Body of pancreas (tissue), 4 donors: ENCODE measurements at regions not wholly inside any gene's neighbourhood (a gene's known extent, or its start where the extent isn't known, plus 50 kb on each side); places are given as distances from the start of the nearest gene placed in this dataset.

Source experiments
- ATAC-seq: fragments of 150-250 bp; one replicate; pipeline ENCODE4 v1.9.1; 2016
- DNase-seq, 4 donors: peaks; one replicate each; pipeline ENCODE4 v3.0.0-alpha.2; 2019
- H3K27ac ChIP-seq, 4 donors: fragments of 200-600 bp; sonication (generic); 1 replicate in 3 of 4; 2 replicates in 1 of 4; pipeline versions ENCODE4 v1.5.1 to v1.6.1; 2016 to 2019; ENCODE audit warnings: mild to moderate bottlenecking in 1 of 4, mixed read lengths in 1 of 4, moderate library complexity in 1 of 4
- H3K27me3 ChIP-seq, 2 donors: fragments of 200-600 bp; sonication (generic); one replicate each; pipeline ENCODE4 v1.6.0; 2016; ENCODE audit warnings: mild to moderate bottlenecking in 1 of 2
- H3K36me3 ChIP-seq, 2 donors: fragments of 200-600 bp; sonication (generic); replicated peaks in 1 of 2; 2 replicates each; pipeline ENCODE4 v1.5.1; 2016; ENCODE audit warnings: low read depth in 2 of 2; ENCODE audit not compliant: insufficient read depth in 1 of 2
- H3K4me1 ChIP-seq: fragments of 200-600 bp; sonication (generic); one replicate; pipeline ENCODE4 v1.6.0; 2016
- H3K4me3 ChIP-seq, 2 donors: fragments of 200-600 bp; sonication (generic); 1 replicate in 1 of 2; 2 replicates in 1 of 2; pipeline ENCODE4 v1.5.1; 2016 to 2019
- H3K9me3 ChIP-seq, 3 donors: fragments of 200-600 bp; sonication (generic); 1 replicate in 2 of 3; 2 replicates in 1 of 3; pipeline ENCODE4 v1.5.1; 2016
- POLR2A ChIP-seq, 3 donors: fragments of 450-650 bp; IDR thresholded peaks; one replicate each; pipeline ENCODE4 v1.6.1; 2016; ENCODE audit warnings: antibody characterized with exemption in 3 of 3, mild to moderate bottlenecking in 2 of 3
- whole genome bisulfite sequencing, 2 donors: methylation state at CpG; one replicate each; pipeline ENCODE4 v1.1.5; 2017; 5-methylcytosine and 5-hydroxymethylcytosine counted together
- intact Hi-C: fragments of 100-400 bp; cut with DNase I; formaldehyde crosslinking; loops from one replicate; pipeline ENCODE4 v1.15.1; 2023
- TF ChIP-seq, protein P1 (sequence below), 7 experiments: fragments of 450-650 bp in 4 of 7; fragments of 200-600 bp in 3 of 7; sonication (generic) in 3 of 7; IDR thresholded peaks; one replicate each; pipeline ENCODE4 v1.5.1; 2016 to 2019; ENCODE audit warnings: antibody characterized with exemption in 7 of 7

DNA sequence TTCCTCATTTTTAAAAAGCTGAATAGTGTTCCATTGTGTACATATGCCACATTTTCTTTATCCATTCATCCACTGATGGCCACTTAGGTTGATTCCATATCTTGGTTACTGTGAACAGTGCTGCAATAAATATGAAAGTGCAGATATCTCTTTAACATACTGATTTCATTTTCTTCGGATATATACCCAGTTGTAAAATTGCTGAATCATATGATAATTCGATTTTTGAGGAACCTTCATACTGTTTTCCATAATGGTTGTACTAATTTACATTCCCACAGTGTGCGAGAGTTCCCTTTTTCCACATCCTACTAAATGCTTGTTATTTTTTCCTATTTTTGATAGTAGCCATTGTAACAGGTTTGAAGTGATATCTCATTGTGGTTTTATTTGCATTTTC, 263.2 kb downstream of the STK31 start:
- DNase-seq (no peak), ATAC-seq (no peak)
- TF ChIP-seq, protein P1, sequence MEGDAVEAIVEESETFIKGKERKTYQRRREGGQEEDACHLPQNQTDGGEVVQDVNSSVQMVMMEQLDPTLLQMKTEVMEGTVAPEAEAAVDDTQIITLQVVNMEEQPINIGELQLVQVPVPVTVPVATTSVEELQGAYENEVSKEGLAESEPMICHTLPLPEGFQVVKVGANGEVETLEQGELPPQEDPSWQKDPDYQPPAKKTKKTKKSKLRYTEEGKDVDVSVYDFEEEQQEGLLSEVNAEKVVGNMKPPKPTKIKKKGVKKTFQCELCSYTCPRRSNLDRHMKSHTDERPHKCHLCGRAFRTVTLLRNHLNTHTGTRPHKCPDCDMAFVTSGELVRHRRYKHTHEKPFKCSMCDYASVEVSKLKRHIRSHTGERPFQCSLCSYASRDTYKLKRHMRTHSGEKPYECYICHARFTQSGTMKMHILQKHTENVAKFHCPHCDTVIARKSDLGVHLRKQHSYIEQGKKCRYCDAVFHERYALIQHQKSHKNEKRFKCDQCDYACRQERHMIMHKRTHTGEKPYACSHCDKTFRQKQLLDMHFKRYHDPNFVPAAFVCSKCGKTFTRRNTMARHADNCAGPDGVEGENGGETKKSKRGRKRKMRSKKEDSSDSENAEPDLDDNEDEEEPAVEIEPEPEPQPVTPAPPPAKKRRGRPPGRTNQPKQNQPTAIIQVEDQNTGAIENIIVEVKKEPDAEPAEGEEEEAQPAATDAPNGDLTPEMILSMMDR (IDR thresholded peaks at IDR 0.05), result no peak
- TF ChIP-seq POLR2A (IDR thresholded peaks at IDR 0.05), result no peak
- H3K4me3 ChIP-seq, result no peak overlapping the region
- no peaks in the 10 kb centered on the region for H3K4me1 ChIP-seq
- H3K27me3 ChIP-seq, result no peaks in the 10 kb centered on the region
- WGBS, 2 donors, result 54 to 68% methylated on average over 3 of the region's 3 CpGs
- H3K36me3 ChIP-seq, result no peaks in the 10 kb centered on the region
- intact Hi-C loops, result no loop called here
- H3K27ac ChIP-seq, result no peak overlapping the region
- no peaks in the 10 kb centered on the region for H3K9me3 ChIP-seq

DNA sequence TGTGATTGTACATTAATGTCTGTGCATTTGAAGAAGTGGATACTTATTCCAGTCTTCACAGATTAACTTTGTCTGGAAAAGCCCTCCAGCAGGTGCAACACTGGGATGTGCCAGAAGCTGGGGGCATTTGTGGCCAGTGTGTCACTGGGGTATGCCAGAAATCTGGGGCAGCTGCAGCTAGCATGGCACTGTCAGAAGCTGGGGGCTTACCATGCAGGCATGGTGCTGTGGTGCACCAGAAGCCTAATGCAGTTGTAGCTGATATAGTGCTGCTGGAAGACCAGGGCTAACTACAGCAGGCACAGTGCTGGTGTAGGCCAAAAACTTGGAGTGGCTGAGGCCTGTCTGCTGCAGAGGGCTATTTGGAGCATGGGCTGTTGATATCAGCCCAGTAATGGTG, 270.1 kb downstream of the STK31 start:
- Histone ChIP-seq H3K36me3 (no peaks in the 10 kb centered on the region), H3K27me3 (no peaks in the 10 kb centered on the region), H3K4me1 (no peaks in the 10 kb centered on the region), H3K27ac (no peak overlapping the region), H3K9me3 (peaks cover 0 to 4% (median 0%) of the 10 kb centered on the region in 3 donors), H3K4me3 (no peak overlapping the region)
- no peak for DNase-seq
- intact Hi-C loops, result no loop called here
- TF ChIP-seq, protein P1 (IDR thresholded peaks at IDR 0.05), result no peak
- no peak for TF ChIP-seq POLR2A (IDR thresholded peaks at IDR 0.05)
- no peak for ATAC-seq

DNA sequence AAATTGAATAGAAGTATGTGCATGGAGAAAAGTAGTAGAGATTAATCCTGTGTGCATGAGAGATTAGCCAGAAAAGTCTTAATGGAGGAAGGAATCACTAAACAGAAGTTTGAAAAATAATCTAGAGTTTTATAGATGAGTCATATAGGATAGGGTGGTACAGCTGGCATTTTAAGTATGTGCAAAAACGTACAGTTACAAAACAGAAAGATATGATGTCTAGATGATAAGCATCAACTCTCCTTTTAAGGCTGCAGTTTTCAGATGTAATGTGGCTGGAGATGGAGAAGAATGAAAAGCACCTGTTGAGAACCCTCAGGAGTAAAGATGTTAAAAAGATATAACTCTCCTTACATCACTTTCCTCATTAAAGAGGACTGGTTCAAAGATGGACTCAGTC, 271.3 kb downstream of the STK31 start:
- WGBS, 2 donors, result 14 to 21% methylated on average over 1 of the region's 1 CpG
- intact Hi-C loops, result no loop called here
- Histone ChIP-seq H3K27me3 (no peaks in the 10 kb centered on the region), H3K4me1 (no peaks in the 10 kb centered on the region), H3K36me3 (no peaks in the 10 kb centered on the region), H3K4me3 (no peak overlapping the region), H3K9me3 (peaks cover 0 to 4% (median 0%) of the 10 kb centered on the region in 3 donors), H3K27ac (no peak overlapping the region)
- TF ChIP-seq, protein P1 (IDR thresholded peaks at IDR 0.05), result no peak
- no peak for TF ChIP-seq POLR2A (IDR thresholded peaks at IDR 0.05)
- DNase-seq (no peak), ATAC-seq (no peak)

DNA sequence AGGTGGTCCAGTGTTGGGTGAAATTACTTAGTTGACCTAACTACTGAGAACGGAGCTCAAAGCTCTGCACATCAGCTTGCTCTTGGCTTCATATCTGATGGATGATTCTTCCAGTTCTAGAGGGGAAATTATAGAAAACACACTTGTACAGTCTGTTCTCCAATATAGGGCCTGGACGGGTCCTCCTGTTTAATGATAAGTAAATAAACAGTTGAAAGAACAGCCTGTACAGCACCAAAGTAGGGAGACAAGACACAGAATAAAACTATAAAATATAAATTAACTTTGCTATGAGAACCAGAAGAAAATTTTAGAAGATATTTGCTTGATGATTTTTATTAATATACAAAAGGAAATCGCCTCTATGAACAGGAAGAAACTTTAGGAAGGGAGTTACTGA, 271.7 kb downstream of the STK31 start:
- H3K36me3 ChIP-seq, result no peaks in the 10 kb centered on the region
- ATAC-seq, result no peak
- 38 to 42% methylated on average over 3 of the region's 3 CpGs for WGBS, 2 donors
- H3K4me3 ChIP-seq, result no peak overlapping the region
- no peak for DNase-seq
- H3K4me1 ChIP-seq, result no peaks in the 10 kb centered on the region
- H3K27me3 ChIP-seq, result no peaks in the 10 kb centered on the region
- no peak overlapping the region for H3K27ac ChIP-seq
- H3K9me3 ChIP-seq, result peaks cover 0 to 4% (median 0%) of the 10 kb centered on the region in 3 donors
- intact Hi-C loops, result no loop called here
- no peak for TF ChIP-seq POLR2A (IDR thresholded peaks at IDR 0.05)
- TF ChIP-seq, protein P1 (IDR thresholded peaks at IDR 0.05), result no peak

DNA sequence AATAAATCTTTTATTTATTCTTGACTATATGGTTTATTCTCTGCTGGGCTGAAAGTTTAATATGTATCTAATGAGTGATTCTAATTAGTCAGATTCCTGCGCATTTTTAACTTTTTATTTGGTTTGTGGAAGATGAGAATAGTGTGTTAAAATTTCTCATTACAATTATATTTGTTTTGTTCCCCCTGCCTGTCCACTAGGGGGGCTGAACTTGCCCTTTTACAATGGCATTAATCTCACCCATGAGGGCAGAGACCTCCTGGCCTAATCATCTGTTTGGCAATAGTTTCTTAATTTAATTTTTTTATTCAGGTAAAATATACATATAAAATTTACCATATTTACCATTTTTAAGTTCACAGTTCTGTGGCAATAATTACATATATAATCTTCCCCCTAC, 278.5 kb upstream of the NPY start:
- H3K4me3 ChIP-seq, result no peak overlapping the region
- H3K36me3 ChIP-seq, result no peaks in the 10 kb centered on the region
- 64 to 66% methylated on average over 1 of the region's 1 CpG for WGBS, 2 donors
- intact Hi-C loops, result no loop called here
- TF ChIP-seq POLR2A (IDR thresholded peaks at IDR 0.05), result no peak
- TF ChIP-seq, protein P1 (IDR thresholded peaks at IDR 0.05), result no peak
- H3K27ac ChIP-seq, result no peak overlapping the region
- no peak for ATAC-seq
- no peak for DNase-seq
- no peaks in the 10 kb centered on the region for H3K9me3 ChIP-seq
- no peaks in the 10 kb centered on the region for H3K4me1 ChIP-seq
- no peaks in the 10 kb centered on the region for H3K27me3 ChIP-seq
